Heart left ventricle (tissue), 13 donors: ENCODE measurements at regions not wholly inside any gene's neighbourhood (a gene's known extent, or its start where the extent isn't known, plus 50 kb on each side); places are given as distances from the start of the nearest gene placed in this dataset.

ENCODE experiments used
- CTCF ChIP-seq, 12 donors: fragments of 200-600 bp; sonication (generic) in 4 of 12; IDR thresholded peaks; one replicate each; pipeline versions ENCODE4 v1.5.0 to v1.8.0; 2018 to 2022; ENCODE audit warnings: antibody characterized with exemption in 12 of 12, mild to moderate bottlenecking in 5 of 12
- POLR2A ChIP-seq, 2 donors: fragments of 450-650 bp; IDR thresholded peaks; one replicate each; pipeline ENCODE4 v1.6.1; 2017; ENCODE audit warnings: antibody characterized with exemption in 2 of 2, mild to moderate bottlenecking in 2 of 2, moderate library complexity in 2 of 2
- donor health status: ischemic (EF 13 %, LVEDD 7.1; RV severe dilation, severe dysfunction).
- donor health status: DM: no; HTN: yes; CAD: no.
- donor health status: DM: no; HTN: no; CAD: no.
- donor health status: ischemic (EF 25% LVEDD 6.9; RV normal size, moderate dysfunction).
- donor health status: ischemic (EF 25% LVEDD 5.7; RV mildly dilated, moderate dysfunction).
- donor health status: ischemic (EF 35%, LVEDD 5.7; RV mildly dilated, moderate dysfunction).
- donor health status: nonischemic (EF 11% LVEDD 7.7; RV severe dilation, severe dysfunction).
- donor health status: DM: yes; HTN: yes; CAD: no.
- donor health status: PGD.
- donor health status: ischemic (EF 29% LVEDD 5.4; RV normal size, mild dysfunction).
- donor health status: nonischemic (EF 23%, LVEDD 6.1; RV moderate dilation, normal function).

GRCh38 chr11:96752221-96752620 is 362.4 kb downstream of the JRKL start:
- TF ChIP-seq CTCF (IDR thresholded peaks at IDR 0.05) (no peak), POLR2A (IDR thresholded peaks at IDR 0.05) (no peak)
